ENCODE measurements at regions not wholly inside any gene's neighbourhood (a gene's known extent, or its start where the extent isn't known, plus 50 kb on each side); places are given as distances from the start of the nearest gene placed in this dataset.
"Not testable (repeated sequence)": the region's sequence is repeated elsewhere in the genome, so short reads cannot be mapped to it uniquely, and the experiment has no call there.

GRCh38 chrX:76915836-76916235, 488.3 kb downstream of the MAGEE1 start:
- Histone ChIP-seq H3K27me3 (ENCODE audit: control insufficient read depth in 3 of 3, insufficient read depth in 3 of 3, low read length in 3 of 3) (no peaks in the 10 kb centered on the region), H3K27ac (ENCODE audit: low read depth, low read length) (no peak overlapping the region), H3K4me3 (ENCODE audit: low read length in 3 of 3) (no peak overlapping the region), H3K36me3 (ENCODE audit: control insufficient read depth in 3 of 3, insufficient read depth in 3 of 3, low read length in 3 of 3) (no peaks in the 10 kb centered on the region), H3K9ac (ENCODE audit: low read depth in 1 of 3, low read length in 3 of 3) (no peak overlapping the region), H3K4me1 (ENCODE audit: control insufficient read depth in 3 of 3, insufficient read depth in 3 of 3, low read length in 3 of 3) (no peaks in the 10 kb centered on the region), H3K9me3 (ENCODE audit: control insufficient read depth in 3 of 3, low read length in 3 of 3) (no peaks in the 10 kb centered on the region)

GRCh38 chrX:76918033-76918432, 490.5 kb downstream of the MAGEE1 start:
- H3K4me3 ChIP-seq (ENCODE audit: low read length in 3 of 3), result no peak overlapping the region
- H3K9ac ChIP-seq (ENCODE audit: low read depth in 1 of 3, low read length in 3 of 3), result no peak overlapping the region
- no peaks in the 10 kb centered on the region for H3K36me3 ChIP-seq (ENCODE audit: control insufficient read depth in 3 of 3, insufficient read depth in 3 of 3, low read length in 3 of 3)
- no peaks in the 10 kb centered on the region for H3K4me1 ChIP-seq (ENCODE audit: control insufficient read depth in 3 of 3, insufficient read depth in 3 of 3, low read length in 3 of 3)
- H3K9me3 ChIP-seq (ENCODE audit: control insufficient read depth in 3 of 3, low read length in 3 of 3), result no peaks in the 10 kb centered on the region
- H3K27me3 ChIP-seq (ENCODE audit: control insufficient read depth in 3 of 3, insufficient read depth in 3 of 3, low read length in 3 of 3), result no peaks in the 10 kb centered on the region
- no peak overlapping the region for H3K27ac ChIP-seq (ENCODE audit: low read depth, low read length)

DNA sequence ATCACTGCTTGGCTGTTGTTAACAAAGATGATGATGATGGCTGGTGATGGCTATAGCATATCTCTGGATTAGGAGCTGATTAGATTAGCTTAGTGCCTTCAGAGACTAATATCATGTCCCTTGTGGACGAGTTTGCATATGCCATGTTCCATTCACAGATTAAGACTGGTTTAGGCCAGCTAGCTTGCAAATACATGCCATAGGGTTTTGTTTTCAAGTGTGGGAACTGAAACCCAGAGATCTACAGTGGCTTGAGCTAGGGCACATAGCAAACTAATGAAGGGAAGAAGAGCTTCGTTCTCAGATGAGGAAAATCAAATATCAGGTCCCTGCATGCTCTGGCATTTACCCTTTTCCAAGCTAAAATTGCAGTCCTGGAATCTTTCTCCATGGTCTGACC, 492.3 kb downstream of the MAGEE1 start:
- no peaks in the 10 kb centered on the region for H3K4me1 ChIP-seq (ENCODE audit: control insufficient read depth in 3 of 3, insufficient read depth in 3 of 3, low read length in 3 of 3)
- no peak overlapping the region for H3K9ac ChIP-seq (ENCODE audit: low read depth in 1 of 3, low read length in 3 of 3)
- no peaks in the 10 kb centered on the region for H3K9me3 ChIP-seq (ENCODE audit: control insufficient read depth in 3 of 3, low read length in 3 of 3)
- no peak overlapping the region for H3K27ac ChIP-seq (ENCODE audit: low read depth, low read length)
- H3K4me3 ChIP-seq (ENCODE audit: low read length in 3 of 3), result no peak overlapping the region
- H3K27me3 ChIP-seq (ENCODE audit: control insufficient read depth in 3 of 3, insufficient read depth in 3 of 3, low read length in 3 of 3), result no peaks in the 10 kb centered on the region
- H3K36me3 ChIP-seq (ENCODE audit: control insufficient read depth in 3 of 3, insufficient read depth in 3 of 3, low read length in 3 of 3), result no peaks in the 10 kb centered on the region

DNA sequence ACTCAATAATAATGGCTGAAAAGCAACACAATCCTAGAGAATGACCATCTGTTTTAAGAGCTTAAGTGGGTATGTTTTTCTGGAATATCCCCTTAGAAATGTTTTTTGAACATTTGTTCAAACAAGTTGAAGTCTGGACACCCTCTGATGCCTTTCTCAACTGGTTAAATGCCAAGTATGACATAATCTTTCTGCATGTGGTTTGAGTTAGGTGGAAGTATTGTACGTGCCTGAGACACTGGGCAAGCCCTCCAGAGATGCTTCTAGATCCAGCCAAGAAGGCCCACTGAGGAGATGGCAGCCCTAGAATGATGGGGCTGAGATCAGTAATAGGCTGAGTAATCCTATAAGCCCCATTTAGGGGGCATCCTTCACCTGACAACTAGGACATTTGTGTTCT, 493.1 kb downstream of the MAGEE1 start:
- Histone ChIP-seq H3K36me3 (ENCODE audit: control insufficient read depth in 3 of 3, insufficient read depth in 3 of 3, low read length in 3 of 3) (no peaks in the 10 kb centered on the region), H3K27ac (ENCODE audit: low read depth, low read length) (no peak overlapping the region), H3K27me3 (ENCODE audit: control insufficient read depth in 3 of 3, insufficient read depth in 3 of 3, low read length in 3 of 3) (no peaks in the 10 kb centered on the region), H3K9me3 (ENCODE audit: control insufficient read depth in 3 of 3, low read length in 3 of 3) (no peaks in the 10 kb centered on the region), H3K4me3 (ENCODE audit: low read length in 3 of 3) (no peak overlapping the region), H3K4me1 (ENCODE audit: control insufficient read depth in 3 of 3, insufficient read depth in 3 of 3, low read length in 3 of 3) (no peaks in the 10 kb centered on the region), H3K9ac (ENCODE audit: low read depth in 1 of 3, low read length in 3 of 3) (no peak overlapping the region)

DNA sequence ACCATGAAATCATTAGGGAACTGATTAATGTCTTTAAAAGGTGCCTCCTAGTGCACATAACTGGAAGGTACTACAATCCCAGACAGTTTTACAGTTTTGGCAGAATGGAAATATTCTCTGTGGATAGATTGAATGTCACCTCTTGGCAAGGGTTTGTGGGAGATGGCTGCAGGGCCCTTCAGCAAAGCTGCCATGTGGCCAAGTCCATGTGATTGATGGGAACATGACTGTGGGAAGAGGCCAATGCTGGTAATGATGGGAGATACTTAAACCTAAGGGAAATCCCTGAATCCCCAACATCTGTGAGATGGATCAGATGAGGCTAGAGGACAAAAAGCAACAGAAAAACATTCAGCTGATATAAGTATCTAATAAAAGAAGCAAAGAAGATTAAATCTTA, 493.7 kb downstream of the MAGEE1 start:
- no peaks in the 10 kb centered on the region for H3K4me1 ChIP-seq (ENCODE audit: control insufficient read depth in 3 of 3, insufficient read depth in 3 of 3, low read length in 3 of 3)
- H3K27ac ChIP-seq (ENCODE audit: low read depth, low read length), result no peak overlapping the region
- H3K36me3 ChIP-seq (ENCODE audit: control insufficient read depth in 3 of 3, insufficient read depth in 3 of 3, low read length in 3 of 3), result no peaks in the 10 kb centered on the region
- no peaks in the 10 kb centered on the region for H3K27me3 ChIP-seq (ENCODE audit: control insufficient read depth in 3 of 3, insufficient read depth in 3 of 3, low read length in 3 of 3)
- H3K9ac ChIP-seq (ENCODE audit: low read depth in 1 of 3, low read length in 3 of 3), result no peak overlapping the region
- H3K9me3 ChIP-seq (ENCODE audit: control insufficient read depth in 3 of 3, low read length in 3 of 3), result no peaks in the 10 kb centered on the region
- no peak overlapping the region for H3K4me3 ChIP-seq (ENCODE audit: low read length in 3 of 3)

DNA sequence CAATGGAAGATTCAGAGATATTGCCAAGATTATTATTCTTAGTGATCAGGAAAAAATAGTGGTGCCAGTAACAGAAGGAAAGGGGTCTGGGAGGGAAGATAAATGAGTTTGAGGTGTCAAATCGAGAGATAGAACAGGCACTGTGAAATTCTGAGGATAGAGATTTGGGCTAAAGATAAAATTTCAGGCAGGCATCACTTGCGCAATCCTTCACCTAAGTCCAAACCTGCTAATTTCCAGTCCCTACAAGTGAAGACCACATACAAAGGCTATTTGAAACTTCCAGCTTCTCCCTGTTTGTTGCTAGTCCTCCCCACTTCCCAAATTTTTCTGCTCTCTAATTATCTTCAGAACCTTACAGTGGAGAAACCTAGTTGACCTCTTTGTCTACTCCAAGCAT, 494.6 kb downstream of the MAGEE1 start:
- no peak overlapping the region for H3K4me3 ChIP-seq (ENCODE audit: low read length in 3 of 3)

GRCh38 chrX:76924616-76925015, 497.1 kb downstream of the MAGEE1 start:
- not testable (repeated sequence) for H3K9ac ChIP-seq (ENCODE audit: low read depth in 1 of 3, low read length in 3 of 3); H3K4me1 ChIP-seq (ENCODE audit: control insufficient read depth in 3 of 3, insufficient read depth in 3 of 3, low read length in 3 of 3); H3K36me3 ChIP-seq (ENCODE audit: control insufficient read depth in 3 of 3, insufficient read depth in 3 of 3, low read length in 3 of 3); H3K4me3 ChIP-seq (ENCODE audit: low read length in 3 of 3); H3K9me3 ChIP-seq (ENCODE audit: control insufficient read depth in 3 of 3, low read length in 3 of 3); H3K27me3 ChIP-seq (ENCODE audit: control insufficient read depth in 3 of 3, insufficient read depth in 3 of 3, low read length in 3 of 3); H3K27ac ChIP-seq (ENCODE audit: low read depth, low read length)

More for the DNA sequence above, 494.6 kb downstream of the MAGEE1 start:
- H3K27ac ChIP-seq (ENCODE audit: low read depth, low read length), result no peak overlapping the region
- H3K4me1 ChIP-seq (ENCODE audit: control insufficient read depth in 3 of 3, insufficient read depth in 3 of 3, low read length in 3 of 3), result no peaks in the 10 kb centered on the region
- no peak overlapping the region for H3K9ac ChIP-seq (ENCODE audit: low read depth in 1 of 3, low read length in 3 of 3)
- H3K27me3 ChIP-seq (ENCODE audit: control insufficient read depth in 3 of 3, insufficient read depth in 3 of 3, low read length in 3 of 3), result no peaks in the 10 kb centered on the region
- H3K9me3 ChIP-seq (ENCODE audit: control insufficient read depth in 3 of 3, low read length in 3 of 3), result no peaks in the 10 kb centered on the region
- no peaks in the 10 kb centered on the region for H3K36me3 ChIP-seq (ENCODE audit: control insufficient read depth in 3 of 3, insufficient read depth in 3 of 3, low read length in 3 of 3)

- no peaks in the 10 kb centered on the region for H3K27me3 ChIP-seq (ENCODE audit: control insufficient read depth in 3 of 3, insufficient read depth in 3 of 3, low read length in 3 of 3)
- no peak overlapping the region for H3K9ac ChIP-seq (ENCODE audit: low read depth in 1 of 3, low read length in 3 of 3)
- H3K4me1 ChIP-seq (ENCODE audit: control insufficient read depth in 3 of 3, insufficient read depth in 3 of 3, low read length in 3 of 3), result no peaks in the 10 kb centered on the region
- no peak overlapping the region for H3K27ac ChIP-seq (ENCODE audit: low read depth, low read length)
- no peak overlapping the region for H3K4me3 ChIP-seq (ENCODE audit: low read length in 3 of 3)
- no peaks in the 10 kb centered on the region for H3K9me3 ChIP-seq (ENCODE audit: control insufficient read depth in 3 of 3, low read length in 3 of 3)
- no peaks in the 10 kb centered on the region for H3K36me3 ChIP-seq (ENCODE audit: control insufficient read depth in 3 of 3, insufficient read depth in 3 of 3, low read length in 3 of 3)
Measured at GRCh38 chrX:76931518-76931917, 504.0 kb downstream of the MAGEE1 start.

DNA sequence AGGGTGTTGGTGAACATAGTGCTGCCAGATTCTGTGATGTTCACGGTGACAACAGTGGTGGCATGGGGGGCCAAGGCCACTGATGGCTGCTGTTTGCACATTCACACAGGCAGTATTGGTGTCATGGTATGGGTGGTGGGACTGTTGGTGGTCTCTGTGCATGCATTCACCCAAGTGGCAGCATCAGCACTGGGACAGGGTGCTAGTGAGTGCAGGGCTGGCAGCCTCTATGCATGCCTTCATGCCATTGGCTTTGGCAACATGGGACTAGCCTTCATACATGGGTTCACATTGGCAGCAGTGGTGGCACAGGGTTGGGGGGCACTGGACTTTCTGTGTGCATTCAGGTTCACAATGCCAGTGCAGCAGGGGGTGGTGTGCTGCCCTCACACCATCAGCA, 489.7 kb upstream of the FGF16 start:
- no peaks in the 10 kb centered on the region for H3K27me3 ChIP-seq (ENCODE audit: control insufficient read depth in 3 of 3, insufficient read depth in 3 of 3, low read length in 3 of 3)
- H3K36me3 ChIP-seq (ENCODE audit: control insufficient read depth in 3 of 3, insufficient read depth in 3 of 3, low read length in 3 of 3), result no peaks in the 10 kb centered on the region
- no peaks in the 10 kb centered on the region for H3K4me1 ChIP-seq (ENCODE audit: control insufficient read depth in 3 of 3, insufficient read depth in 3 of 3, low read length in 3 of 3)
- no peak overlapping the region for H3K27ac ChIP-seq (ENCODE audit: low read depth, low read length)
- H3K4me3 ChIP-seq (ENCODE audit: low read length in 3 of 3), result no peak overlapping the region
- peaks cover 0 to 5% (median 0%) of the 10 kb centered on the region in 3 donors for H3K9me3 ChIP-seq (ENCODE audit: control insufficient read depth in 3 of 3, low read length in 3 of 3)
- H3K9ac ChIP-seq (ENCODE audit: low read depth in 1 of 3, low read length in 3 of 3), result no peak overlapping the region

DNA sequence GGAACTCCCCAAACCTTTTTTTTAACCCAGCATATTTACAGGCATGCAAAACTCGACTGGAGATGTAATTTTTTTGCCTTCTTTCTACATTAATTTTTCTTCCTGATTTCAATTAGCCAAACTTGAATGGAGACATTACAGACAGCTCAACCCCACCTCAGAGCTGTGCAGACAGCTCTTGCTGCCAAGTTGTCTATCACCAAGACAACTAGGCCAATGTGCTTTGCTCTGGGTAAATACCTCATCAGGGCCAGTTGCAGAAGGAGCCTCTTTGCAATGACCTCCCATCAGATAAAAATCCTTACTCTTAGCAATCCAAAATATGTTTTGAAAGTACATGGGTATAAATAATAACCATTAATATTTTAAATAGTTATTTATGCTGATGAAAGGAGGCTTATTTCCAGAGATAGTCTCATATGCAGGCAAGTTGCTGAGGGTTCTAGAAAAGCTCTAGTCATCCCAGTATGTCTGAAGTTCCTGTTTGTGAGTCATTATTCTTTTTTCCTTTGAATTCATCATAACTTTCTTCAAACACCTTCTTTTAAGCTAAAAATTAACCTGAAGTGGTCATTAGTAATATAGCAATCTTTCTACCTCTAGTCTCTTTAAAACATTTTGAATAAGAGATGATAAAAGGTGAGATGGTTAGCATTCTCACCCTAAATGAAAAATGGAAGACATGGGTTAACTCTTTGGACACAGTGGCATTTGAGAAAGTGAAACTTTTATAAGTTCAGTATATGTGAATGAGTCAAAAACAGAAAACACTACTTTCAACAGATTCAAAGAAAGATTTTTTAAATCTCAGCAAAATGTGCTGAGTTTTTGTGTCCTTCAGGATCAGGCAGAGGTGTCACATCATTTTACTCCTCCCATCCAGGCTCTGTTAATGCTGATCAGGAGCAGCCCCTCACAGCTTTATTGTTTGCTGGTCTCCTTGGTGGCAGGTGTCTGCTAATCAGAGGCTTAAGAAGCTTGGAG, 475.5 kb upstream of the FGF16 start:
- Histone ChIP-seq H3K27ac (ENCODE audit: low read depth, low read length) (no peak overlapping the region), H3K4me1 (ENCODE audit: control insufficient read depth in 3 of 3, insufficient read depth in 3 of 3, low read length in 3 of 3) (no peaks in the 10 kb centered on the region), H3K36me3 (ENCODE audit: control insufficient read depth in 3 of 3, insufficient read depth in 3 of 3, low read length in 3 of 3) (no peaks in the 10 kb centered on the region), H3K27me3 (ENCODE audit: control insufficient read depth in 3 of 3, insufficient read depth in 3 of 3, low read length in 3 of 3) (no peaks in the 10 kb centered on the region), H3K9me3 (ENCODE audit: control insufficient read depth in 3 of 3, low read length in 3 of 3) (no peaks in the 10 kb centered on the region), H3K4me3 (ENCODE audit: low read length in 3 of 3) (no peak overlapping the region), H3K9ac (ENCODE audit: low read depth in 1 of 3, low read length in 3 of 3) (no peak overlapping the region)

Data from skeletal muscle tissue (tissue), 3 donors.